GM23338 (cell line): ENCODE measurements at regions not wholly inside any gene's neighbourhood (a gene's known extent, or its start where the extent isn't known, plus 50 kb on each side); places are given as distances from the start of the nearest gene placed in this dataset.

ENCODE experiments used
- ATAC-seq: fragments of 200-7000 bp; cut with Tn5 transposase; 3 replicates; pipeline ENCODE4 v1.9.1; 2020
- DNase-seq: peaks from one replicate; pipeline ENCODE4 v3.0.0-alpha.2; 2015; ENCODE audit warnings: low spot score
- H2AFZ ChIP-seq: fragments of 200-600 bp; sonication (generic); 2 replicates; pipeline ENCODE4 v1.8.0; 2016; ENCODE audit warnings: antibody characterized with exemption, mild to moderate bottlenecking, moderate library complexity
- H3F3A ChIP-seq: fragments of 200-600 bp; sonication (generic); replicated peaks from 2 replicates; pipeline ENCODE4 v1.8.0; 2017; ENCODE audit warnings: antibody characterized with exemption, mixed run types, low read depth
- H3K27ac ChIP-seq: fragments of 200-600 bp; sonication (generic); 2 replicates; pipeline ENCODE4 v1.6.1; 2016; ENCODE audit warnings: low read depth
- H3K27me3 ChIP-seq: fragments of 200-600 bp; sonication (generic); 2 replicates; pipeline ENCODE4 v1.8.0; 2016; ENCODE audit warnings: mild to moderate bottlenecking, mixed run types, moderate library complexity; ENCODE audit not compliant: insufficient read depth
- H3K36me3 ChIP-seq: fragments of 200-600 bp; sonication (generic); 2 replicates; pipeline ENCODE4 v1.8.0; 2016; ENCODE audit warnings: mild to moderate bottlenecking; ENCODE audit not compliant: insufficient read depth
- H3K4me1 ChIP-seq: fragments of 200-600 bp; sonication (generic); 2 replicates; pipeline ENCODE4 v1.8.0; 2016; ENCODE audit warnings: mild to moderate bottlenecking, moderate library complexity; ENCODE audit not compliant: insufficient read depth
- H3K4me2 ChIP-seq: fragments of 200-600 bp; sonication (generic); 2 replicates; pipeline ENCODE4 v1.7.1; 2017; ENCODE audit warnings: mixed run types
- H3K4me3 ChIP-seq: fragments of 200-600 bp; sonication (generic); 2 replicates; pipeline ENCODE4 v1.6.1; 2016; ENCODE audit warnings: mixed run types
- H3K79me2 ChIP-seq: fragments of 200-600 bp; sonication (generic); replicated peaks from 2 replicates; pipeline ENCODE4 v1.8.0; 2017; ENCODE audit warnings: mild to moderate bottlenecking; ENCODE audit not compliant: insufficient read depth
- H3K9me2 ChIP-seq: fragments of 200-600 bp; sonication (generic); 2 replicates; pipeline ENCODE4 v1.8.0; 2017; ENCODE audit not compliant: insufficient read depth
- H4K20me1 ChIP-seq: fragments of 200-600 bp; sonication (generic); replicated peaks from 2 replicates; pipeline ENCODE4 v1.8.0; 2017; ENCODE audit warnings: mild to moderate bottlenecking; ENCODE audit not compliant: insufficient read depth
- H3K27ac Mint-ChIP-seq: 2 replicates; pipeline ENCODE4 v1.8.0; 2020; ENCODE audit warnings: inconsistent platforms, mild to moderate bottlenecking, moderate library complexity, mixed read lengths
- H3K27me3 Mint-ChIP-seq: 3 replicates; pipeline ENCODE4 v1.8.0; 2022; ENCODE audit warnings: low read depth, mild to moderate bottlenecking, moderate library complexity, mixed read lengths, inconsistent platforms; ENCODE audit not compliant: insufficient read depth, poor library complexity
- H3K36me3 Mint-ChIP-seq: 3 replicates; pipeline ENCODE4 v1.8.0; 2021; ENCODE audit warnings: low read depth, mild to moderate bottlenecking, inconsistent platforms, moderate library complexity, mixed read lengths
- H3K4me1 Mint-ChIP-seq: 3 replicates; pipeline ENCODE4 v1.8.0; 2020; ENCODE audit warnings: mild to moderate bottlenecking, inconsistent platforms, mixed read lengths
- H3K4me3 Mint-ChIP-seq: 3 replicates; pipeline ENCODE4 v1.8.0; 2021; ENCODE audit warnings: moderate library complexity, mild to moderate bottlenecking, inconsistent platforms, mixed read lengths
- H3K9me3 Mint-ChIP-seq: 3 replicates; pipeline ENCODE4 v1.8.0; 2020; ENCODE audit warnings: moderate library complexity, mild to moderate bottlenecking, inconsistent platforms, mixed read lengths
- CTCF ChIP-seq, 2 experiments: fragments of 200-600 bp in 1 of 2; sonication (generic) in 1 of 2; conservative IDR thresholded peaks; 2 replicates each; pipeline versions ENCODE4 v1.5.1 to v1.6.1; 2016 to 2017; ENCODE audit warnings: antibody characterized with exemption in 2 of 2, low read depth in 2 of 2, mild to moderate bottlenecking in 2 of 2, moderate library complexity in 1 of 2
- EZH2 ChIP-seq: fragments of 200-600 bp; sonication (generic); IDR thresholded peaks from one replicate; pipeline ENCODE4 v1.8.0; 2017; ENCODE audit warnings: antibody characterized with exemption, mild to moderate bottlenecking, low read depth; ENCODE audit not compliant: unreplicated experiment
- EZH2phosphoT487 ChIP-seq: fragments of 200-600 bp; sonication (generic); IDR thresholded peaks from one replicate; pipeline ENCODE4 v1.8.1; 2018; ENCODE audit warnings: antibody characterized with exemption; ENCODE audit not compliant: unreplicated experiment
- POLR2AphosphoS5 ChIP-seq: IDR thresholded peaks from 2 replicates; pipeline ENCODE4 v1.6.1; 2016; ENCODE audit warnings: antibody characterized with exemption, low read depth
- REST ChIP-seq: IDR thresholded peaks from one replicate; pipeline ENCODE4 v1.6.1; 2018; ENCODE audit warnings: antibody characterized with exemption; ENCODE audit not compliant: unreplicated experiment
- STAT1 ChIP-seq: IDR thresholded peaks from one replicate; pipeline ENCODE4 v1.6.1; 2016; ENCODE audit warnings: antibody characterized with exemption; ENCODE audit not compliant: unreplicated experiment
- ZNF114 ChIP-seq: fragments of 250-450 bp; sonication (Bioruptor Pico); IDR thresholded peaks from 2 replicates; pipeline ENCODE4 v1.5.0; 2020; ENCODE audit warnings: mild to moderate bottlenecking, moderate library complexity
- ZNF331 ChIP-seq: fragments of 250-450 bp; sonication (Bioruptor Pico); IDR thresholded peaks from 2 replicates; pipeline ENCODE4 v1.5.0; 2020; ENCODE audit warnings: low read depth, mild to moderate bottlenecking, moderate library complexity
- TF ChIP-seq, protein P1 (sequence below): fragments of 250-450 bp; sonication (Bioruptor Pico); IDR thresholded peaks from 2 replicates; pipeline ENCODE4 v1.5.0; 2020; ENCODE audit warnings: mild to moderate bottlenecking, moderate library complexity

DNA sequence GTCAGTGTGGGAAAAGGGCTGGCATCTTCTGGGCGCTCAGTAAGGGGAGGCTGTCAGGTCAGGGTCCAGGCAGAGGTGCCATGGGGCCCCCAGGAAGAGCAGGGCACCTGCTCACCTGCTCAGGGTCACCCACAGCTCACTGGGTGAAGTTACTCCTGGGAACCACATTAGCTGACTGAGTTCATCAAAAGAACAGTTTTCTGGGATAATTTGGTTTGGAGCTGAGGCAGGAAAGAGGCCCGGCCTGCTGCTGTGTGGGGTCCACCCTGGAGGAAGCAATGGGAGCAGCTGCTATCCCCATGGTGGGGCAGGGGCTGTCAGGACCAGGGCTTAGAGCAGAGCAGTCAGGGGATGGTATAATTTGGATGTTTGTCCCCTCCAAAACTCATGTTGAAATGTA lies 97.2 kb upstream of the GPC1 start:
- Mint-ChIP-seq H3K36me3 (no peaks in the 10 kb centered on the region), H3K4me3 (no peak overlapping the region), H3K27me3 (no peaks in the 10 kb centered on the region), H3K27ac (no peak overlapping the region), H3K4me1 (no peaks in the 10 kb centered on the region), H3K9me3 (peaks cover 3% of the 10 kb centered on the region)
- TF ChIP-seq REST (no peak), EZH2phosphoT487 (no peak)
- H3K9me2 ChIP-seq = 0 out of 2 replicates have a peak, but pooled peaks cover 6% of the 10 kb centered on the region
- H3K4me1 ChIP-seq = no peaks in the 10 kb centered on the region
- H3K27ac ChIP-seq = no peak overlapping the region
- H3K36me3 ChIP-seq = no peaks in the 10 kb centered on the region
- no peak overlapping the region for H3K4me3 ChIP-seq
- H3K79me2 ChIP-seq = no peaks in the 10 kb centered on the region
- no peaks in the 10 kb centered on the region for H4K20me1 ChIP-seq
- DNase-seq (no peak), ATAC-seq (no peak)
- no peaks in the 10 kb centered on the region for H3F3A ChIP-seq
- no peak overlapping the region for H3K4me2 ChIP-seq
- no peak overlapping the region for H2AFZ ChIP-seq
- no peaks in the 10 kb centered on the region for H3K27me3 ChIP-seq

- Mint-ChIP-seq H3K27ac (no peak overlapping the region), H3K4me1 (no peaks in the 10 kb centered on the region), H3K4me3 (no peak overlapping the region), H3K9me3 (peaks cover 9% of the 10 kb centered on the region), H3K27me3 (no peaks in the 10 kb centered on the region), H3K36me3 (no peaks in the 10 kb centered on the region)
- Histone ChIP-seq H3K4me3 (no peak overlapping the region), H3K4me2 (no peak overlapping the region), H3K79me2 (no peaks in the 10 kb centered on the region), H3K27ac (no peak overlapping the region), H3K36me3 (no peaks in the 10 kb centered on the region), H3K9me2 (0 out of 2 replicates have a peak, but pooled peaks cover 6% of the 10 kb centered on the region), H3F3A (no peaks in the 10 kb centered on the region), H2AFZ (no peak overlapping the region), H3K4me1 (no peaks in the 10 kb centered on the region), H4K20me1 (no peaks in the 10 kb centered on the region), H3K27me3 (no peaks in the 10 kb centered on the region)
- DNase-seq (no peak), ATAC-seq (peak; percentile 39; the same call in 2 of the 3 replicates)
- TF ChIP-seq CTCF (conservative IDR thresholded peaks at IDR 0.05; ENCODE audit: low read depth in 2 of 2) (no peak), ZNF331 (CRISPR knock-in tag) (no peak), ZNF114 (CRISPR knock-in tag) (no peak), EZH2 (no peak), STAT1 (no peak), POLR2AphosphoS5 (no peak)
- TF ChIP-seq, protein P1, sequence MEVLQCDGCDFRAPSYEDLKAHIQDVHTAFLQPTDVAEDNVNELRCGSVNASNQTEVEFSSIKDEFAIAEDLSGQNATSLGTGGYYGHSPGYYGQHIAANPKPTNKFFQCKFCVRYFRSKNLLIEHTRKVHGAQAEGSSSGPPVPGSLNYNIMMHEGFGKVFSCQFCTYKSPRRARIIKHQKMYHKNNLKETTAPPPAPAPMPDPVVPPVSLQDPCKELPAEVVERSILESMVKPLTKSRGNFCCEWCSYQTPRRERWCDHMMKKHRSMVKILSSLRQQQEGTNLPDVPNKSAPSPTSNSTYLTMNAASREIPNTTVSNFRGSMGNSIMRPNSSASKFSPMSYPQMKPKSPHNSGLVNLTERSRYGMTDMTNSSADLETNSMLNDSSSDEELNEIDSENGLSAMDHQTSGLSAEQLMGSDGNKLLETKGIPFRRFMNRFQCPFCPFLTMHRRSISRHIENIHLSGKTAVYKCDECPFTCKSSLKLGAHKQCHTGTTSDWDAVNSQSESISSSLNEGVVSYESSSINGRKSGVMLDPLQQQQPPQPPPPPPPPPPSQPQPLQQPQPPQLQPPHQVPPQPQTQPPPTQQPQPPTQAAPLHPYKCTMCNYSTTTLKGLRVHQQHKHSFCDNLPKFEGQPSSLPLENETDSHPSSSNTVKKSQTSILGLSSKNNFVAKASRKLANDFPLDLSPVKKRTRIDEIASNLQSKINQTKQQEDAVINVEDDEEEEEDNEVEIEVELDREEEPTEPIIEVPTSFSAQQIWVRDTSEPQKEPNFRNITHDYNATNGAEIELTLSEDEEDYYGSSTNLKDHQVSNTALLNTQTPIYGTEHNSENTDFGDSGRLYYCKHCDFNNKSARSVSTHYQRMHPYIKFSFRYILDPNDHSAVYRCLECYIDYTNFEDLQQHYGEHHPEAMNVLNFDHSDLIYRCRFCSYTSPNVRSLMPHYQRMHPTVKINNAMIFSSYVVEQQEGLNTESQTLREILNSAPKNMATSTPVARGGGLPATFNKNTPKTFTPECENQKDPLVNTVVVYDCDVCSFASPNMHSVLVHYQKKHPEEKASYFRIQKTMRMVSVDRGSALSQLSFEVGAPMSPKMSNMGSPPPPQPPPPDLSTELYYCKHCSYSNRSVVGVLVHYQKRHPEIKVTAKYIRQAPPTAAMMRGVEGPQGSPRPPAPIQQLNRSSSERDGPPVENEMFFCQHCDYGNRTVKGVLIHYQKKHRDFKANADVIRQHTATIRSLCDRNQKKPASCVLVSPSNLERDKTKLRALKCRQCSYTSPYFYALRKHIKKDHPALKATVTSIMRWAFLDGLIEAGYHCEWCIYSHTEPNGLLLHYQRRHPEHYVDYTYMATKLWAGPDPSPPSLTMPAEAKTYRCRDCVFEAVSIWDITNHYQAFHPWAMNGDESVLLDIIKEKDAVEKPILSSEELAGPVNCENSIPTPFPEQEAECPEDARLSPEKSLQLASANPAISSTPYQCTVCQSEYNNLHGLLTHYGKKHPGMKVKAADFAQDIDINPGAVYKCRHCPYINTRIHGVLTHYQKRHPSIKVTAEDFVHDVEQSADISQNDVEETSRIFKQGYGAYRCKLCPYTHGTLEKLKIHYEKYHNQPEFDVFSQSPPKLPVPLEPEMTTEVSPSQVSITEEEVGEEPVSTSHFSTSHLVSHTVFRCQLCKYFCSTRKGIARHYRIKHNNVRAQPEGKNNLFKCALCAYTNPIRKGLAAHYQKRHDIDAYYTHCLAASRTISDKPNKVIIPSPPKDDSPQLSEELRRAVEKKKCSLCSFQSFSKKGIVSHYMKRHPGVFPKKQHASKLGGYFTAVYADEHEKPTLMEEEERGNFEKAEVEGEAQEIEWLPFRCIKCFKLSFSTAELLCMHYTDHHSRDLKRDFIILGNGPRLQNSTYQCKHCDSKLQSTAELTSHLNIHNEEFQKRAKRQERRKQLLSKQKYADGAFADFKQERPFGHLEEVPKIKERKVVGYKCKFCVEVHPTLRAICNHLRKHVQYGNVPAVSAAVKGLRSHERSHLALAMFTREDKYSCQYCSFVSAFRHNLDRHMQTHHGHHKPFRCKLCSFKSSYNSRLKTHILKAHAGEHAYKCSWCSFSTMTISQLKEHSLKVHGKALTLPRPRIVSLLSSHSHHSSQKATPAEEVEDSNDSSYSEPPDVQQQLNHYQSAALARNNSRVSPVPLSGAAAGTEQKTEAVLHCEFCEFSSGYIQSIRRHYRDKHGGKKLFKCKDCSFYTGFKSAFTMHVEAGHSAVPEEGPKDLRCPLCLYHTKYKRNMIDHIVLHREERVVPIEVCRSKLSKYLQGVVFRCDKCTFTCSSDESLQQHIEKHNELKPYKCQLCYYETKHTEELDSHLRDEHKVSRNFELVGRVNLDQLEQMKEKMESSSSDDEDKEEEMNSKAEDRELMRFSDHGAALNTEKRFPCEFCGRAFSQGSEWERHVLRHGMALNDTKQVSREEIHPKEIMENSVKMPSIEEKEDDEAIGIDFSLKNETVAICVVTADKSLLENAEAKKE (CRISPR knock-in tag) = no peak
These were observed 95.8 kb upstream of the GPC1 start for GRCh38 chr2:240339411-240340360.
